Thyroid gland (tissue), 4 donors: ENCODE measurements at regions not wholly inside any gene's neighbourhood (a gene's known extent, or its start where the extent isn't known, plus 50 kb on each side); places are given as distances from the start of the nearest gene placed in this dataset.
"Not testable (repeated sequence)": the region's sequence is repeated elsewhere in the genome, so short reads cannot be mapped to it uniquely, and the experiment has no call there.

Source experiments
- DNase-seq, 2 donors: peaks; one replicate each; pipeline ENCODE4 v3.0.0-alpha.2; 2019
- H3K27ac ChIP-seq, 3 donors: fragments of 200-600 bp; sonication (generic); 1 replicate in 2 of 3; 2 replicates in 1 of 3; pipeline ENCODE4 v1.5.1; 2016 to 2019; ENCODE audit warnings: mild to moderate bottlenecking in 1 of 3, moderate library complexity in 1 of 3
- H3K27me3 ChIP-seq: fragments of 200-600 bp; sonication (generic); one replicate; pipeline ENCODE4 v1.5.1; 2019
- H3K36me3 ChIP-seq, 2 donors: fragments of 200-600 bp; sonication (generic); one replicate each; pipeline ENCODE4 v1.5.1; 2016 to 2019
- H3K4me1 ChIP-seq, 2 donors: fragments of 200-600 bp; sonication (generic); one replicate each; pipeline ENCODE4 v1.5.1; 2017 to 2019
- H3K4me3 ChIP-seq, 3 donors: fragments of 200-600 bp; sonication (generic); replicated peaks in 1 of 3; 1 replicate in 2 of 3; 2 replicates in 1 of 3; pipeline ENCODE4 v1.5.1; 2016; ENCODE audit warnings: mild to moderate bottlenecking in 1 of 3
- H3K9me3 ChIP-seq: fragments of 200-600 bp; sonication (generic); one replicate; pipeline ENCODE4 v1.5.1; 2017
- CTCF ChIP-seq, 6 experiments: fragments of 200-600 bp in 3 of 6; fragments of 450-650 bp in 3 of 6; sonication (generic) in 3 of 6; IDR thresholded peaks; one replicate each; pipeline ENCODE4 v1.5.1; 2016 to 2019; ENCODE audit warnings: antibody characterized with exemption in 6 of 6, mild to moderate bottlenecking in 2 of 6, inconsistent platforms in 1 of 6, moderate library complexity in 1 of 6
- POLR2A ChIP-seq, 2 donors: fragments of 450-650 bp; IDR thresholded peaks; one replicate each; pipeline ENCODE4 v1.6.1; 2017; ENCODE audit warnings: antibody characterized with exemption in 2 of 2, mild to moderate bottlenecking in 2 of 2, moderate library complexity in 1 of 2
- WGBS, 2 donors: methylation state at CpG; one replicate each; pipeline ENCODE4 v1.1.5; 2017; 5-methylcytosine and 5-hydroxymethylcytosine counted together
- intact Hi-C: fragments of 100-400 bp; cut with DNase I; formaldehyde crosslinking; loops from one replicate; pipeline ENCODE4 v1.15.1; 2023

GRCh38 chr7:149706398-149706797 lies 67.0 kb downstream of the ZNF467 start:
- WGBS, 2 donors: 59 to 71% methylated on average over 3 of the region's 3 CpGs
- H3K36me3 ChIP-seq: no peaks in the 10 kb centered on the region
- intact Hi-C loops: no loop called here
- H3K4me3 ChIP-seq: no peak overlapping the region
- H3K27me3 ChIP-seq: no peaks in the 10 kb centered on the region
- no peaks in the 10 kb centered on the region for H3K9me3 ChIP-seq
- H3K27ac ChIP-seq: no peak overlapping the region
- H3K4me1 ChIP-seq: no peaks in the 10 kb centered on the region
- no peak for TF ChIP-seq POLR2A (IDR thresholded peaks at IDR 0.05)
- no peak for TF ChIP-seq CTCF (IDR thresholded peaks at IDR 0.05)
- no peak for DNase-seq

GRCh38 chr7:149704507-149704906 lies 68.9 kb downstream of the ZNF467 start:
- Histone ChIP-seq H3K4me3 (no peak overlapping the region), H3K4me1 (no peaks in the 10 kb centered on the region), H3K27ac (no peak overlapping the region), H3K9me3 (no peaks in the 10 kb centered on the region), H3K36me3 (no peaks in the 10 kb centered on the region), H3K27me3 (no peaks in the 10 kb centered on the region)
- intact Hi-C loops: no loop called here
- TF ChIP-seq POLR2A (IDR thresholded peaks at IDR 0.05): no peak
- TF ChIP-seq CTCF (IDR thresholded peaks at IDR 0.05): no peak
- WGBS, 2 donors: 79 to 90% methylated on average over 2 of the region's 2 CpGs
- DNase-seq: no peak

- no peak for DNase-seq
- Histone ChIP-seq H3K27me3 (no peaks in the 10 kb centered on the region), H3K9me3 (no peaks in the 10 kb centered on the region), H3K4me3 (no peak overlapping the region), H3K27ac (no peak overlapping the region), H3K4me1 (no peaks in the 10 kb centered on the region), H3K36me3 (no peaks in the 10 kb centered on the region)
- TF ChIP-seq CTCF (IDR thresholded peaks at IDR 0.05) (no peak), POLR2A (IDR thresholded peaks at IDR 0.05) (no peak)
- intact Hi-C loops: no loop called here
- WGBS, 2 donors: 63 to 74% methylated on average over 7 of the region's 7 CpGs
Observed at GRCh38 chr7:149703044-149703650, 70.2 kb downstream of the ZNF467 start.

- intact Hi-C loops: no loop called here
- Histone ChIP-seq H3K27ac (no peak overlapping the region), H3K9me3 (no peaks in the 10 kb centered on the region), H3K4me1 (no peaks in the 10 kb centered on the region), H3K27me3 (no peaks in the 10 kb centered on the region), H3K4me3 (no peak overlapping the region), H3K36me3 (no peaks in the 10 kb centered on the region)
- DNase-seq: no peak
- TF ChIP-seq CTCF (IDR thresholded peaks at IDR 0.05): no peak
- TF ChIP-seq POLR2A (IDR thresholded peaks at IDR 0.05): no peak
- WGBS, 2 donors: 94 to 98% methylated on average over 9 to 13 of the region's 14 CpGs
Observed at GRCh38 chr7:149701495-149702240, 71.7 kb downstream of the ZNF467 start.

GRCh38 chr7:149697767-149698166 lies 75.6 kb downstream of the ZNF467 start:
- H3K4me3 ChIP-seq, H3K27me3 ChIP-seq, H3K27ac ChIP-seq, H3K36me3 ChIP-seq, DNase-seq, intact Hi-C loops, H3K4me1 ChIP-seq, H3K9me3 ChIP-seq: not testable (repeated sequence)
- 82% methylated on average over 5 of the region's 5 CpGs for WGBS, 2 donors
